ENCODE measurements at regions not wholly inside any gene's neighbourhood (a gene's known extent, or its start where the extent isn't known, plus 50 kb on each side); places are given as distances from the start of the nearest gene placed in this dataset.

GRCh38 chr19:31572102-31572975, 223.1 kb upstream of the TSHZ3 start:
- Histone ChIP-seq H3K9me3 (no peaks in the 10 kb centered on the region), H3K27ac (no peak overlapping the region), H3K27me3 (ENCODE audit: low read depth) (peaks cover 6% of the 10 kb centered on the region), H3K4me1 (no peaks in the 10 kb centered on the region), H3K36me3 (no peaks in the 10 kb centered on the region), H3K4me3 (no peak overlapping the region)
- TF ChIP-seq CTCF (IDR thresholded peaks at IDR 0.05) = no peak
- intact Hi-C loops (cut with DNase I) = no loop called here
- no peak for DNase-seq
- no peak for ATAC-seq

GRCh38 chr19:31572976-31573298, 223.7 kb upstream of the TSHZ3 start:
- ATAC-seq (no peak), DNase-seq (no peak)
- H3K4me1 ChIP-seq = no peaks in the 10 kb centered on the region
- no peak for TF ChIP-seq CTCF (IDR thresholded peaks at IDR 0.05)
- intact Hi-C loops (cut with DNase I) = no loop called here
- no peak overlapping the region for H3K4me3 ChIP-seq
- H3K36me3 ChIP-seq = no peaks in the 10 kb centered on the region
- no peak overlapping the region for H3K27ac ChIP-seq
- H3K27me3 ChIP-seq (ENCODE audit: low read depth) = peaks cover 6% of the 10 kb centered on the region
- no peaks in the 10 kb centered on the region for H3K9me3 ChIP-seq

GRCh38 chr19:31574251-31574973, 225.2 kb upstream of the TSHZ3 start:
- no peak for TF ChIP-seq CTCF (IDR thresholded peaks at IDR 0.05)
- H3K4me1 ChIP-seq = no peaks in the 10 kb centered on the region
- ATAC-seq (no peak), DNase-seq (no peak)
- H3K4me3 ChIP-seq = no peak overlapping the region
- intact Hi-C loops (cut with DNase I) = no loop called here
- H3K27me3 ChIP-seq (ENCODE audit: low read depth) = peaks cover 6% of the 10 kb centered on the region
- H3K36me3 ChIP-seq = no peaks in the 10 kb centered on the region
- no peak overlapping the region for H3K27ac ChIP-seq
- no peaks in the 10 kb centered on the region for H3K9me3 ChIP-seq

- no peak for TF ChIP-seq CTCF (IDR thresholded peaks at IDR 0.05)
- no peaks in the 10 kb centered on the region for H3K9me3 ChIP-seq
- H3K27me3 ChIP-seq (ENCODE audit: low read depth) = peaks cover 6% of the 10 kb centered on the region
- no peak overlapping the region for H3K4me3 ChIP-seq
- H3K36me3 ChIP-seq = no peaks in the 10 kb centered on the region
- H3K27ac ChIP-seq = no peak overlapping the region
- ATAC-seq = no peak
- intact Hi-C loops (cut with DNase I) = no loop called here
- no peak for DNase-seq
- no peaks in the 10 kb centered on the region for H3K4me1 ChIP-seq
Observed at GRCh38 chr19:31575846-31576335, 226.7 kb upstream of the TSHZ3 start.

GRCh38 chr19:31578326-31578725, 229.1 kb upstream of the TSHZ3 start:
- H3K4me1 ChIP-seq = peaks cover 6% of the 10 kb centered on the region
- no peaks in the 10 kb centered on the region for H3K9me3 ChIP-seq
- DNase-seq = no peak
- no peak for TF ChIP-seq CTCF (IDR thresholded peaks at IDR 0.05)
- no peak overlapping the region for H3K27ac ChIP-seq
- peaks cover 6% of the 10 kb centered on the region for H3K27me3 ChIP-seq (ENCODE audit: low read depth)
- ATAC-seq = no peak
- H3K36me3 ChIP-seq = no peaks in the 10 kb centered on the region
- no peak overlapping the region for H3K4me3 ChIP-seq
- intact Hi-C loops (cut with DNase I) = no loop called here

Data from lower lobe of right lung (tissue), 2 donors.